ENCODE measurements at regions not wholly inside any gene's neighbourhood (a gene's known extent, or its start where the extent isn't known, plus 50 kb on each side); places are given as distances from the start of the nearest gene placed in this dataset.

- no peak for DNase-seq (ENCODE audit: low spot score in 2 of 2)
- TF ChIP-seq POLR2AphosphoS5 (IDR thresholded peaks at IDR 0.05) (no peak), CTCF (IDR thresholded peaks at IDR 0.05) (no peak), EP300 (IDR thresholded peaks at IDR 0.05) (no peak), POLR2A (IDR thresholded peaks at IDR 0.05) (no peak)
- no peak overlapping the region for H3K27ac ChIP-seq
- H3K4me1 ChIP-seq = no peaks in the 10 kb centered on the region
- 29% methylated on average over 12 of the region's 16 CpGs for WGBS
- peaks cover 3% of the 10 kb centered on the region for H3K27me3 ChIP-seq
- no peaks in the 10 kb centered on the region for H3K36me3 ChIP-seq
- H3K4me3 ChIP-seq = no peak overlapping the region
- H3K9me3 ChIP-seq = peaks cover 6% of the 10 kb centered on the region
Measured at GRCh38 chr2:6310256-6311215, 555.2 kb downstream of the CMPK2 start.

GRCh38 chr2:6312367-6312766, 553.3 kb downstream of the CMPK2 start:
- no peak overlapping the region for H3K4me3 ChIP-seq
- WGBS = 50% methylated on average over 6 of the region's 6 CpGs
- H3K27me3 ChIP-seq = peaks cover 3% of the 10 kb centered on the region
- no peak overlapping the region for H3K27ac ChIP-seq
- no peak for TF ChIP-seq POLR2AphosphoS5 (IDR thresholded peaks at IDR 0.05)
- no peak for TF ChIP-seq POLR2A (IDR thresholded peaks at IDR 0.05)
- no peak for TF ChIP-seq EP300 (IDR thresholded peaks at IDR 0.05)
- TF ChIP-seq CTCF (IDR thresholded peaks at IDR 0.05) = no peak
- no peaks in the 10 kb centered on the region for H3K4me1 ChIP-seq
- no peak for DNase-seq (ENCODE audit: low spot score in 2 of 2)
- no peaks in the 10 kb centered on the region for H3K36me3 ChIP-seq
- H3K9me3 ChIP-seq = peaks cover 6% of the 10 kb centered on the region

GRCh38 chr2:6314218-6314960, 551.3 kb downstream of the CMPK2 start:
- DNase-seq (ENCODE audit: low spot score in 2 of 2) = no peak
- H3K4me3 ChIP-seq = no peak overlapping the region
- H3K27me3 ChIP-seq = peaks cover 3% of the 10 kb centered on the region
- TF ChIP-seq EP300 (IDR thresholded peaks at IDR 0.05) = no peak
- TF ChIP-seq POLR2AphosphoS5 (IDR thresholded peaks at IDR 0.05) = no peak
- TF ChIP-seq CTCF (IDR thresholded peaks at IDR 0.05) = no peak
- no peak for TF ChIP-seq POLR2A (IDR thresholded peaks at IDR 0.05)
- H3K27ac ChIP-seq = no peak overlapping the region
- H3K9me3 ChIP-seq = peaks cover 6% of the 10 kb centered on the region
- H3K4me1 ChIP-seq = no peaks in the 10 kb centered on the region
- 62% methylated on average over 4 of the region's 4 CpGs for WGBS
- no peaks in the 10 kb centered on the region for H3K36me3 ChIP-seq

DNA sequence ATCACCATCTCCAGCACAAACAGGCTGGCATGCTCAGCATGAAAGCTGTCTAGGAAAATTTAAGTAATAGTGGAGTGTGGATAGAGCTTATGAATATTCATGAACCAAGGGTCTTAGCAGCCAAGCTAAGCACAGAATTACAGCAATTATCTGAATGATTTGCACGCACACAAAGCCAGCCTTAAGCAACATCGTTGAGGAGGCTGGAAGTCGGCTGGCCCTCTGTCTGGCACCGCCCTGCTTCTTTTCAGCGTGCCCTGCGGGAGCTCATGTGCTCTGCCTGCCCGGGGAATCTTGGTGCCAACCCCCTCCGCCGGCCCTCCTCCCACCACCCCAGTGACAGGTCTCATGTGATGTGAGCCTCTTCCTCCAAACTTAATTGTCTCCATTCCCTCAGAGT, 540.1 kb downstream of the CMPK2 start:
- no peak for DNase-seq (ENCODE audit: low spot score in 2 of 2)
- Histone ChIP-seq H3K4me1 (no peaks in the 10 kb centered on the region), H3K36me3 (no peaks in the 10 kb centered on the region), H3K9me3 (peaks cover 7% of the 10 kb centered on the region), H3K4me3 (no peak overlapping the region), H3K27ac (no peak overlapping the region), H3K27me3 (no peaks in the 10 kb centered on the region)
- 50% methylated on average over 9 of the region's 9 CpGs for WGBS
- no peak for TF ChIP-seq POLR2AphosphoS5 (IDR thresholded peaks at IDR 0.05)
- TF ChIP-seq EP300 (IDR thresholded peaks at IDR 0.05) = no peak
- TF ChIP-seq CTCF (IDR thresholded peaks at IDR 0.05) = no peak
- no peak for TF ChIP-seq POLR2A (IDR thresholded peaks at IDR 0.05)

DNA sequence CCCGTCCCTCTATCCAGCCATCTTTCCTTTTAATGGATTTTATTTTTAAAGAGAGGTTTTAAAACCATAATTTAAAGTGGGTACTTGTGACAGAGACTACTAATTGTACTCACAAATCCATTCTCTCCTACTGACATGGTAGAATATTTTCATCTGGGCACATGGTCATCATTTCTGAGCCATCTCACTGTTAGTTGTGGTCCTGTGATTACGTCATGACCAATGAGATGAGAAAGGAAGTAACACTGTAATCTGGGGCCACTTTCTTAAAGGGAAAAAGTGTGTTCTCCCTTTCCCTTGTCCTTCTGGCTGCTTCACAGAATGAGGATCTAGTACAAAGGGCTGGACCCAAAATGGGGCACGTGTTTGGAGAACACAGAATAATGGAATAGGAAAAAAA, 538.7 kb downstream of the CMPK2 start:
- 87% methylated on average over 3 of the region's 3 CpGs for WGBS
- Histone ChIP-seq H3K36me3 (no peaks in the 10 kb centered on the region), H3K27ac (no peak overlapping the region), H3K4me3 (no peak overlapping the region), H3K9me3 (peaks cover 3% of the 10 kb centered on the region), H3K4me1 (no peaks in the 10 kb centered on the region), H3K27me3 (no peaks in the 10 kb centered on the region)
- TF ChIP-seq EP300 (IDR thresholded peaks at IDR 0.05) (no peak), POLR2AphosphoS5 (IDR thresholded peaks at IDR 0.05) (no peak)
- no peak for DNase-seq (ENCODE audit: low spot score in 2 of 2)
